ENCODE measurements at regions not wholly inside any gene's neighbourhood (a gene's known extent, or its start where the extent isn't known, plus 50 kb on each side); places are given as distances from the start of the nearest gene placed in this dataset.

GRCh38 chr13:112227031-112227430 is 149.1 kb upstream of the SPACA7 start:
- TF ChIP-seq, protein P1, sequence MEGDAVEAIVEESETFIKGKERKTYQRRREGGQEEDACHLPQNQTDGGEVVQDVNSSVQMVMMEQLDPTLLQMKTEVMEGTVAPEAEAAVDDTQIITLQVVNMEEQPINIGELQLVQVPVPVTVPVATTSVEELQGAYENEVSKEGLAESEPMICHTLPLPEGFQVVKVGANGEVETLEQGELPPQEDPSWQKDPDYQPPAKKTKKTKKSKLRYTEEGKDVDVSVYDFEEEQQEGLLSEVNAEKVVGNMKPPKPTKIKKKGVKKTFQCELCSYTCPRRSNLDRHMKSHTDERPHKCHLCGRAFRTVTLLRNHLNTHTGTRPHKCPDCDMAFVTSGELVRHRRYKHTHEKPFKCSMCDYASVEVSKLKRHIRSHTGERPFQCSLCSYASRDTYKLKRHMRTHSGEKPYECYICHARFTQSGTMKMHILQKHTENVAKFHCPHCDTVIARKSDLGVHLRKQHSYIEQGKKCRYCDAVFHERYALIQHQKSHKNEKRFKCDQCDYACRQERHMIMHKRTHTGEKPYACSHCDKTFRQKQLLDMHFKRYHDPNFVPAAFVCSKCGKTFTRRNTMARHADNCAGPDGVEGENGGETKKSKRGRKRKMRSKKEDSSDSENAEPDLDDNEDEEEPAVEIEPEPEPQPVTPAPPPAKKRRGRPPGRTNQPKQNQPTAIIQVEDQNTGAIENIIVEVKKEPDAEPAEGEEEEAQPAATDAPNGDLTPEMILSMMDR (IDR thresholded peaks at IDR 0.05): no peak

DNA sequence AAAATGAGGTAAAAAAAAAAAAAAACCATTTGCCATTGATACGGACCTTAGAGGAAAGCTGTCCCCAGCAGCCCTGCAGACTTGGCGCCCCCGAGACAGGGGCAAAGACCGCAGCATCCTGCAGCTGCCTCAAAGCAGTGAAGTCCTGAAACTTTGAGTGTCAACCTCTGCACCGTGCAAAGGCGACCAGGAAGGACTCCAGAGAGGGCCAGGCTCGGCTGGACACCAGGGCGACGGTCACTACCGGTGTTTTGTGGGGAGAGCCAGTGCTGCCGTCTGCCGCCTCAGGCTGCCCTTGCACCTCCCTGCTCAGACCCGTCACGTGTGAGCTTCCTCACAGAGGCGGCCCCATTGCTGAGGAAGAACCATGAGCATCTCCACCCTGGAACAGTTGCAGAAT is 146.7 kb upstream of the SPACA7 start:
- TF ChIP-seq, protein P1 (IDR thresholded peaks at IDR 0.05): no peak

DNA sequence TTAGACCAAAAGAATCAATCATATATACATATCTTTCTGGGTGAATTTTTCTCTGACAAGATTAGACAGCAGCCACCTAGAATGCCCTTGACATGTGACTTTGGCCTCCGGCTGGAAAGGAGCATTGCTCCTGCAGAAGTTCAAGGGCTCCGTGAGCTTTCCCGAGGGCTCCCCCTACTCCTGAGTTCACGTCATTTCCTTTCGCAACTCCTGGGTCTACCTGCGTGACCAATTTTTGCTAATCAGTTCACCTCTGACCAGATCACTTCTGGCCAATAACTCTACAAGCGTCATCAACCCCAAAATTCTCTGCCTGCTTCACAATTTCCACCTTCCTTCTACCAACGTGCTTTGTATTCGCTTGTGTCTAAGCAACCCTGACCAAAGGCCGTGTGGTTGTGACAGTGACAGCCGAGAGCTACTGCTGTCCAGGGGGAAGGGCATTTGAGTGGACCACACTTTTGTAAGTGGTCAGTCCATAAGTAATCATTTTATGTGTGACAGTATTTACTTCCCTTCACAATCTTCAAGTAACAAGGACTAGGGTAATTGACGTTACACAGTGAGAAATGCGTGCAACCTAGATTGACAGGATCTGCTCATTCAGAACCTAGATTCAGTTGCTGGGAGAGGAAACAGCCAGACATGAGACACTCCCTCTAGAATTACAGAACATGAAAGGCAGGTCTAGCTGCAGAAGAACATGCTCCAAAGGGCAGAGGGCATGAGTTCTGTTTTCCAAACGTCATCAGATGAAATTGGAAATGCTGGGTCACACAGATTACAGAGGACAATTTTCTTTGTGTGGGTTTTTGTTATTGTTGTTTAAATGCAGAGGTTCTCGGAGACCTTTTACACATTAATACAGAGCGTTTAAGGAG is 145.9 kb upstream of the SPACA7 start:
- TF ChIP-seq, protein P1 (IDR thresholded peaks at IDR 0.05): no peak

DNA sequence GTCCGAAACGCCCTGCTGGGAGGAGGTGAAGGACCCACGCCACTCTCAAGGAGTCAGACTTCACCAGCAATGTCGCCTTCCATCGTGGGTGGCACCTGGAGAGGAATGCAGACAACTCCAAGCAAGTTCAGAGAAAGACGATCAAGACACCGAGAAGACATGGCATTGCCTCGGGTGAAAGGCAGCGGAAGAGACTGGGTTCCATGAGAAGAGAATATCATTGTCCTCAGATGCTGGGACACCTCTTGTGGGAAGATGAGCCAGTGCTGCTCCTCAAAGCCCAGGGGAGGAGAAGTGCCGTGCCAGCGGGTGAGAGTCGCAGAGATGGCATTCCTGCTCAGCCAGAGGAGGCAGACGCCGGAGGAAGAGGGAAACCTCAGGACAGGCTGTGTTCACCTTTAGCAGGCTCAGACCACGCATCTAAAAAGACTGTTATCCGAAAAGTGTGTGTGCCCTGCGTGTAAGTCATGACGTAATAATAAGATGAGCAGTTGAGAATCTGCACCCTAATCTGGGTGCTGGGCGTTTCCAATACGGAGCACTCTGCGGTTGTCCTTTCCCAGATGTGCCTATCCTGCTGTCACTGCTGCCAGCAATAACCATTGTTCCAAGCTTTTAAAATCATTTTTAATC is 144.6 kb upstream of the SPACA7 start:
- TF ChIP-seq, protein P1 (IDR thresholded peaks at IDR 0.05): no peak

- TF ChIP-seq, protein P1 (IDR thresholded peaks at IDR 0.05): no peak
Observed at GRCh38 chr13:112233256-112233655, 142.9 kb upstream of the SPACA7 start.

DNA sequence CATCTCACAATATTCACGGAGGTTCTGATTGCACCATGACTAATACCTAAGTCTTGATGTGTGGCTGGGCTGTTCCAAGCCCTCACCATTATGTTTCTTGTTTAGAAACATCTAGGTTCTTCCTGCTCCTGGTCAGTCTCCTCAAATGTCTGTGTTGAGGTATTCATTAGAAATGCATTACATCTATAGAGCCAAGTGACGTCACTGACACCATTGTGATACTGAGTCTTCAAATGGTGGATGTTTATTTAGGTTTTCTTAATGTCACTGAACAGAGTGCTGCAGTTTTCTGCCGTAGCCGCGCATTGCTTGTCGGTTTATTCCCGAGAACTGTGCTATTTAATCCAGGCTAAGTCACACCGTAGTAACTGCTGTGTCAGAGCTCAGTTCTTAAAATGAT is 142.4 kb upstream of the SPACA7 start:
- TF ChIP-seq, protein P1 (IDR thresholded peaks at IDR 0.05): no peak

DNA sequence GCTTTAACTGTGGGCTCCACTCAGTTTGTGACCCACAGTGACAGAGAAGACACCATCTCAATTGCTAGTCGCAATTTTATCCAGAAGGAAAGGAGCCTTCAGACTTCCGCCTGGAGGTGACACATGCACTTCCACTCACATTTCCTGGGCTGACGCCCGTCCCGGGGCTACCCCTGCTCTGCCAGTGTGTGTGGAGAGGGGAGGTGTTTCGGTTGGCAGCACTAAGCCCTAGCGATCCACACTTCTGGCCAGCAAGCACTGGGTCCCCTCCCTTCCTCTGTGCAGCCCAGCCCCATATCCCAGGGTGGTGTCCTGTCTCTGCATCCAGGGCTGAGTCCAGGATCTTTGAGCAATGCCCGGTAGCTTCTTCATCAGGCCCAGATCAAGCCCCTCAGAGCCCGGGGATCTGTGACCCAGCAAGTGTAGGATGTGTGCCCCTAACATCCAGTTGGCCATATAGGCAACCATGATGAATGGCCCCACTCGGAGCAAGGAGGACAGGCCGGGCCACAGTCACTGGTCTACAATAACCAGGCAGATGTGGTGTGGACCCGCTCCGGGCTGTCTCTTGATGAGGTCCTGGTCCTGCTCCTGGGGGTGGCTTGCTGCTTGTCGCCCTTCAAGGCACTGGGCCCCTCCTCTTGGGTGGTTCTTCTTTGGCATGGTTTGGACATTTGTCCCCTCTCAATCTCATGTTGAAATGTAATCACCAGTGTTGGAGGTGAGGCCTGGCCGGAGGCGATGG is 141.9 kb upstream of the SPACA7 start:
- TF ChIP-seq, protein P1 (IDR thresholded peaks at IDR 0.05): no peak

Measured in LNCAP (cell line).